HUDEP-2 (cell line): ENCODE measurements at regions not wholly inside any gene's neighbourhood (a gene's known extent, or its start where the extent isn't known, plus 50 kb on each side); places are given as distances from the start of the nearest gene placed in this dataset.

Experiments
- DNase-seq, 76 experiments: peaks; one replicate each; lab custom pipeline; 2025; ENCODE audit not compliant: unreplicated experiment in 76 of 76; lab: John Stamatoyannopoulos, UW

DNA sequence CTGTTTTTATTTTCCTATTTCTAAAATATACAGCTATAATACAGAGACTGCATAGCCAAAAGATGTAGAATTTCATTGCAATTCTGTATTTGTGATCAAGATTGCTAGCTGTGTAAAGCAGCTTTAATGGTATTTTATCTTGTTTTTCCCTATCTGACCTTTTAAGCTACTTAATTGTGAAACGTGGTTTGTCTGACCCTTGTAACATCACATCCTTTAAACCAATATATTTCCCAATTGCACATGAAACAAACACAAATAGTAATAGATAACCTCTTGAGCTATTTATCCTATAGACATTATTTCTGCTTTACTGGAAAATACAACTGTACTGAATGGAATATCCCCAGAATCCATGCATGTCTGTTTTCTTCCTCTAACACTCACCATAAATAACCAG lies 112.2 kb upstream of the PLPPR4 start:
- DNase-seq: no peak

DNA sequence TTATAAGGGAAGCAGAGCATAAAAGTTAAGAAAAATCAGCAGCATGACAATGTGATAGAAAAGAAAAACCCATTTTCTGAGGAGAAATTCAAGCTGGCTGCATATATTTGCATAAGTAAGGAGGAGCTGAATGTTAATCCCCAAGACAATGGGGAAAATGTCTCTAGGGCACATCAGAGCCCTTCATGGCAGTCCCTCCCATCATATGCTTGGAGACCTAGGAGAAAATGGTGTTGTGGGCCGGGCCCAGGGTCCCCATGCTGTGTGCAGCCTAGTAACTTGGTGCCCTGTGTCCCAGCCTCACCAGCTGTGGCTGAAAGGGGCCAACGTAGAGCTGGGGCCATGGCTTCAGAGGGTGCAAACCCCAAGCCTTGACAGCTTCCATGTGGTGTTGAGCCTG lies 100.6 kb upstream of the PLPPR4 start:
- DNase-seq: no peak

DNA sequence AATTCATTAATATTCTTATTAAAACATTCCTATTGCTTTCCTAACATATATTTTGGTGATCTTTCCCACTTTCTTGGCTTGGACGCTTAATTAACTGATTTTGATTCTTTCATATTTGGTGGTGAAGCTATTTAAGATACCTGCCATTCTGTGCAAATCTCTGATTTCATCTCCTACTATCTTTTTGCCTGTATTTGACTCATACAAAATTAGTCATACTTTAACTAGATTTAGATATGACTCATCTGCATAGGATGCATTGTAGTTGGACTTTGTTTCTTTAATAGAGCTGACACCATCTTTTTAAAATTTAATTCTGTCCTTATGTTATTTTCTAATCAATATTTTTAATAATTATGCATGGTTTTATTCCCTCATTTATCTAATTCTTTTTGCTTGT lies 93.8 kb upstream of the PLPPR4 start:
- no peak for DNase-seq

DNA sequence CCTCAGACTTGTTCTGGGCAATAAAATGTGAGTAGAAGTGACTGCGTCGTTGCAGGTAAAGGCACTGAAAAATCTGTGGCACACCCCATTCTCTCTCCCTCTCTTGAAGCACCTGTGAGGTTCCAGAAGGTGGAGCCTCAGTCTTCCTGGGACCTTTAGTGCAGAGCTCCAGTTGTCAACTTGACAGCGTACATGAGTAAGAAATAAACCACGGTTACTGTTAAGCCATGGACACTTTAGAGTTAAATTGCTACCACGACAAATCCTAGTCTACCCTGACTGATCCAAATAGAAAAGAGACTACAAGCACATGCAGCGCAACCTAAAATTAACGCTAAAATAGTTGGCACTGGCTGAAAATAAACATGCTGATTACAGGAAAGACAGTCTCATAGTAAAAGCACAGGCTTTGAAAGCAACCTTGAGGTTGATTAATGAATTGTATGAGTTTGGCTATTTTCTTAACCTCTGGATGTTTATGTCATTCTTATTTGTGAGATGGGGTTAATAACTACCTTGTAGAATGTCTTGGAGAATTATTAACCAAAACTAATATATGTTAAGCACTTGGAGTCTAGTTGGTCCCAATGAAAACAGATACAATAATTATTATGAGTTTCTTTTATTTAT lies 93.0 kb upstream of the PLPPR4 start:
- DNase-seq: no peak

DNA sequence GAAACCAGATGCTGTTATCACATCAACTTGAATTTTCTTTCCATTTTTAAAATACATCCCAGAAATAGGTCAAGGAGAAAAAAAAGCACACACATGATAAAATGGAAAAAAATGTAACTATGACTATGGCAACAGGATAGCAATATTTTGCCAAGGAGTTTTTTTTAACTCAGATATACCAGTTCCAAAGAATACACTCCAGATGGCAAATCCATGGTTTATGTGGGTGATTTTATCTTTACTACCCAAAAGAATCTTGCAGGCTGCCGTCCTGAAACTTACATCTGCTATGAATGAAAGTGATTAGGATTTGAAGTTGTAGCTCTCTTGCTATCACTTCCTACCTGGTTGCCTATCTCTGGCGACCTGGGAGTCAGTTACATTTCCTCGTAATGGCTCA lies 91.0 kb upstream of the PLPPR4 start:
- no peak for DNase-seq

DNA sequence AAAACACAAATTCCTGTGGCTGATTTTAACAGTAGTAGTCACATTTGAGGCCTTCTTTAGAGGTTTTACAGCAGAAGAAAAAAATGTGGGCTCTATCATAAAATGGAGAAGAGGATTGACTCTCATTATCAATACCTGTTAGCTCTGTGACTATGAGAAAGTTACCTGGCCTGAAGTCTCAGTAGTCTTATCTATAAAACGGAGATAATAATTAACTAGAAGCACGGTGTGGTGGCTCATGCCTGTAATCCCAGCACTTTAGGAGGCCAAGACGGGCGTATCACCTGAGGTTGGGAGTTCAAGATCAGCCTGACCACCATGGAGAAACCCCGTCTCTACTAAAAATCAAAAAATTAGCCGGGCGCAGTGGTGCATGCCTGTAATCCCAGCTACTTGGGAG lies 90.4 kb upstream of the PLPPR4 start:
- no peak for DNase-seq

DNA sequence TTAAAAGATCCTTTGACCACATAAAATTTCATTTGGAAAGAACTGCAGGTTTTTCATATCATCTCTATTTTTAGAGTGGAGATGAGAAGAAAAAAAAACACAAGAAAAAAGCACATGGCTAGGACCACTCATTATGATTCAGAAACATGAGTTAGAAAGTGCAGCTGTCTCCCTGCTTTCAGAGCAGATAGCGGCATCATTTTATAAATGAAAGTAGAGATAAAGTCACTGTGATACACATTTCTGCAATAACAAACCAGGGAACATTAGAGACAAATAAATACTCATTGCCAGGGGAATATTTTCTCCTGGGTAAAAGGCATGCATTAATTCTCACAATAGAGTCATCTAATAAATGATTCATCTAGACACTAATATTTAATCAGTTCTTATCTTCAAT lies 87.5 kb upstream of the PLPPR4 start:
- DNase-seq: no peak

DNA sequence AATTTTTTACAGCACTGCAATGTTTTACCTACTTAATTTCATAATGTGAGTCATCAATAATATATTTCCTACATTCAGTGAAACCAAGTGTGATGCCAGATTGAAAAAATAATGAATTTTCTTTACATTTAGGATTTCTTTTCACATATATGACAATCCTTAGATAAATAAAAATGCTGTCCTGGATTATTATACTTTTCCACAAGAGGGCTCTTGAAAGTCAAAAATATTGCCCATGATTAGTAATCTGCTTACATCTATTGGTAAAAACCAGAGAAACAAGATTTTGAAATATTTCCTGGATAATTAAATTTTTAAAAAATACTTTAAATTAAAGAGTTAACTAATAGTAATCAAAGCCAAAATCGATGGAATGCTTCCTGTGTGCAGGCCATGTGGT lies 86.8 kb upstream of the PLPPR4 start:
- no peak for DNase-seq

DNA sequence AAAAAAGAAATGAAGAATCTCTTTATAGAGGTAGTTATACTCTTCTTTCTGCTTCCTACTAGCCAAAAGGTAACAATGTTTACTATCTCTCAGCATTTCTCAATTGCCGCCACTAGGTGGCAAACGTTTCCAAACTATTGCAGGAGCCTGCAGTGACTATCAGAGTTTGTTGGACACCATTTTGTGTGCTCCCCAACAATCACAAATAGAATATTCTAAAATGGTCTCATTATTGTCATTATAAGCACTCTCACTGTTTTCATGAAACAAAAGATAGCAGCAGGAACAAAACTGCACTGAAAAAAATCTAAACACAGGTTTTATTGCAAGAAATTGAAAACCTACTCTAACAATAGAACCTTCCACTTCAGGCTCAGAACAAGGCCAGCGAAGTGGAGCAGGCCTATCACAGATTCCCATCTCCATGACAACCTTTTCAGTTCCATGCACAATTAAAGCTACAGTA lies 83.9 kb upstream of the PLPPR4 start:
- peak in 58 of 76 experiments; percentile 1 to 72 (median 38) for DNase-seq

DNA sequence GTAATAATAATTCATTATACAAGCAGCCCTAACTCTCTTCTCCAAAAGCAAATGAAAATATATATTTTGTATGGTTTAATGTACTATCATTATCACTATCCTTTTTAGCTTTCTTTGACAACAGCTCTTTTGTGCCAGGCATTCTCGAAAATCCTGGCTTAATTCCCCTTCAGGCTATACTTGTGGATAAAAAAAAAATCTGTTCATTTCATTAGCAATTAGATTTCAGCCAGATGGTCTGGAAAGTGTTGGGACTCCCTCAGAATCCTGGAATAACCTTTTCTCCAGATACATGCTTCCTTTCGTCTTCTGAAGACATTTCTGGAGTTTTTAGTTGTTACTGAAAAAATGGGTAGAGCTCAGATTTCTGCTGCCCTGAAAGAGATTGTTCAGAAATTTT lies 83.4 kb upstream of the PLPPR4 start:
- DNase-seq: no peak

DNA sequence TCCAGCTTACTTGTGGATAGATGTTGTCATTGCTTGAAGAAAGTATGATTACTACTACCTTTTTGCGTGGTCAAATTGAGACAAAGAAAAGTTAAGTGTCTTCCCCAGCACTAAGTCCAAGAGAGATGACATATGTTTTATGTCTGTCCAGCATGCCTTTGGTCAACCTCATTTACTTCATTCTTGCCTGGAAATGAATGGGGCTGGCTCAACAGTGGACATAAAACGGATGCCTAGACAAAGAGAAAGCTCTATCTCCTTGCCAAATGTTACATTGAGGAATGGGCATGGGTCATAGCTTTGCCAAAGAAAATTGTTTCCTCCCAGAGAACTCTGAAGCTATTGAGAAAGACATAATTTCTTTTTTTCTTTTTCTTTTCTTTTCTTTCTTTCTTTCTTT lies 82.4 kb upstream of the PLPPR4 start:
- DNase-seq: no peak

DNA sequence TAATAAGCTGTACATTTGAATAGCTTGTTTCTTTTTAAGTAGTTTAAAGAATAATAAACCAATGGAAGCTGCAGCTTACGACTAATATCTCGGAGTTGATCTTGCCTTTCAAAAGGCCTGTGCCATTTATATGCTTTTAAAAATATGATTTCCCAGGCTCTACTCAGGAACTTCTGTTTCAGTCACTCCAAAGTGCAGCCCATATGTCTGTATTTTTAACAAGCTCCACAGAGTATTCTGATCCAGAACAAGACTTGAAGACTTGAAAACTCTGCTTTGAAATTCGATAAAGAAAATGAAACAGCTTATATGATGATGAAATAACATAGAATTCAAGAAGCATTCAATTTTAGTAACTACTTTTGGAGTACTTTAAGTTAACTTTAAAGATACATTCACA lies 79.1 kb upstream of the PLPPR4 start:
- DNase-seq: no peak

DNA sequence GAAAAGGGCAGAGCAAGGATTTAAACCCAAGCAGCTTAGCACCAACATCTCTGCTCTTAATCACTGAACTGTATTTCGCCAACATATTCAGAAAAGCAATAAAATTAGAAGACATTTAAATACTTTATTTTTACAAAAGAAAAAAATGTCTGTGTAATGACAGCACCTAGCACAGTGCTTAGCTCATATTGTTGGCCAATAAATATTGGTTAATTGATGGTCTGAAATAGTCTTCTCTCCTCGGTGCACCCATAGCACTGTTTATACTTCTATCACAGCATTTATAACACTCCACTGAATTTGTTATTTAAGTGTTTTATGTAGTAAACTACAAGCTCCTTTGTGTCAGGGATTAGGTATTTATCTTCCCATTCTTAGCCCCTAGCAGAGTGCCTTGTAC lies 70.9 kb upstream of the PLPPR4 start:
- no peak for DNase-seq

DNA sequence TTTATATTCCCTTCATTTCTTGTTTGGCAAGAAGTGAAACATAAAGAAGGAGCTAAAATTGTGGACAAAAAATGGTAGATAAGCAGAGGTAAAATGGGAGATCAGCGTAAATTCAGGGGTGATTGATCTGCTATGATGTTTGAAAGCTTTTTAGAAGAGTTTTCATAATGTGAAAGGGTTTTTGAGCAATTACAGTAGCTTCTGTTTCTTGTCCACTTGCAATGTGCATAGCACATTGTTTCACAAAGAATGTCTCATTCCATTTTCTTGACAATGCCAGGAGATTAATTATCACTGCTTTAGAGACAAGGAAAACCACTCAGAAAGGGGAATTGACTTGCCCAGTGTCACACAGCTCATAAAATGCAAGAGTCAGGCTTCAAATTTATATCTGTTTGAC lies 65.9 kb upstream of the PLPPR4 start:
- DNase-seq: no peak

DNA sequence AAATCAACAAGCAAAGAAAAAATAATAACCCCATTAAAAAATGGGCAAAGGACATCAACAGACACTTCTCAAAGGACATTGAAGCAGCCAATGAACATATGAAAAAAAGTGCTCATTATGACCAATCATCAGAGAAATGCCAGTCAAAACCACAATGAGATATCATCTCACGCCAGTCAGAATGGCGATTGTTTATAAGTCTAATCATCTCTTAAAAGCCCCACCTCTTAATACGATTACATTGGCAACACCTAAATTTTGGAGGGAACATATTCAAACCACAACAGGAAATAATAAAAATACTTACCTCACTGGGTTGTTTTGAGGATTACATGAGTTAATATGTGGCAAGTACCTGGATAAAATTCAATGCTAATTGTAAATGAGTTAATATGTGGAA lies 57.1 kb upstream of the PLPPR4 start:
- no peak for DNase-seq
